Inflammatory macrophage (primary cell): ENCODE measurements at regions not wholly inside any gene's neighbourhood (a gene's known extent, or its start where the extent isn't known, plus 50 kb on each side); places are given as distances from the start of the nearest gene placed in this dataset.
A peak's percentile ranks its signal among the peaks of the same experiment; 100 is the strongest.

Source experiments
- DNase-seq, 2 donors: peaks; one replicate each; pipeline ENCODE4 v3.0.0-alpha.2; 2020 to 2022

DNA sequence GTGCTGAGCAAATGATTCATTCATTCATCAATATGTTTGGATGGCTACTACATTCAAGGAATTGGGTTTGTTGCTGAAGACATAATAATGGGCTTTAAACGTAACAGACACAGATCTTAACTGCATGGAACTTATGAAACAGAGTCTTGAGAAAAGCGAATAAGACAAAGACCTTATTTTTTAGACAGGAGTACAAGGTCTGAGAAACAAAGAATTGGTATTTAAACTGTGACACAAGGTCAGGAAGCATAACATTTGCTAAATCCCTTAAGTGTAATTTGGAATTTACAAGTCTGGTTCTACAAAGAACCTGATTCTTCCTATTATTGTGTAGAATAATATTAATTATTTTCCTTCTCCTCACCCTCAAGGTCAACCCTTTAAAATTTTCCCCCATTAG, 565.4 kb upstream of the RGS18 start:
- no peak for DNase-seq

- no peak for DNase-seq
Measured at GRCh38 chr1:191595170-191595569, 563.1 kb upstream of the RGS18 start.

- DNase-seq: no peak
Measured at GRCh38 chr1:191608367-191608766, 549.9 kb upstream of the RGS18 start.

- DNase-seq: peak in 1 of 2 donors; percentile 4
Measured at GRCh38 chr1:191609305-191609704, 549.0 kb upstream of the RGS18 start.

- DNase-seq: no peak
Measured at GRCh38 chr1:191615101-191615821, 543.0 kb upstream of the RGS18 start.

DNA sequence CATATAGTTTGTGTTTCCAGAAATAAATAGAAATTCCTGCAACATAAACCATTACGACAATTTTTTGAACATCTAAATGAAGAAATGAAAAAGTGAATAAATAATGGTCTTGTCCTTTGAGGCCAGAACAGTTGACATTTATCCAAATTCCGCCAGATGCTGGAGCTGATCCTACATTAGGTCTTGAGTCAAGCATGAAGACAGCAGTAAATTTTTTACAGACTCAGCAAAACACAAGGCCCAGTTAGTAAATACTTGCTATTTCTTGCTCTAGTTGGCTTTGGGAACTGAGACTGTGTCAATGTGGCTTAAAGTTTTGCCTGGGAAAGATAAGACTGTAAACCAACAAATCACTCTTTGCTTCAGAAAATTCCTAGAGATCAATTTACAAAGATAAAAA, 540.1 kb upstream of the RGS18 start:
- DNase-seq: no peak

GRCh38 chr1:191620883-191621282, 537.4 kb upstream of the RGS18 start:
- DNase-seq: no peak

DNA sequence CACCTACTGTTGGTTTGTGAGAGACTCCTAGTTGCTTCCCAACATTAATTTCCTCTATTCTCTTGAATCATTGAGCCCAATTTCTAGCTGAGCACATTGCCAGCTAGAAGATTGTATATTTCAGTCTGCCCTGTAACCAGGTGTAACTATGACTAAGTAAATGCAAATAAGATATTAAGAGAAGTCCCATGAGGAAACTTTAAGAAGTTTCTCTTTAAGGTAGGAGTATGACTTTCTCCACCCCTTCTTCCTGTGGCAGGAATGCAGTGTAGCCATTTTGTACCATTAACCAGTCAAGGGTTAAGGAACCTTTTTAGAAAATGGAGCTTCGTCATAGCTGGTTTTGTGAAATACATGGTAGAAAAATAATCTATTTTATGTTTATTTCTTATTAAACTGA, 534.2 kb upstream of the RGS18 start:
- no peak for DNase-seq

GRCh38 chr1:191629836-191630235, 528.4 kb upstream of the RGS18 start:
- DNase-seq: no peak

- no peak for DNase-seq
Measured at GRCh38 chr1:191634801-191635508, 523.3 kb upstream of the RGS18 start.

GRCh38 chr1:191636345-191636744, 521.9 kb upstream of the RGS18 start:
- no peak for DNase-seq

- DNase-seq: no peak
Measured at GRCh38 chr1:191641420-191642260, 516.6 kb upstream of the RGS18 start.

DNA sequence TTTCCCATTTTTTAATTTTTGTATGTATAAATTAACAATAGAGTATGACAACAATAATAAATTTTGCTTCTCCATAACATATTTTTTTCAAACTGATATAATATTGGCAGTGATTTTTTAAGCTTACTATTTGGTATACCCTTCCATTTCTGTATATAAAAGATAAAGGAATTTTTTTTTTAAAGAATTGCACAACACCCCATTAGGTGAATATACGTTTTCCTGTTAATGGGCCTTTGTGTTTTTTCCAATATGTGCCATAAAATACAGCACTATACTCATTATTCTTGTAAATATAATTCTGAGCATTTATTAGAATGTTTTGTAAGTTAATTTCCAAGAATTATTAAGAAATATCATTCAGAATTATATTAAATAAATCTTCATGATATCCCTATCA, 515.2 kb upstream of the RGS18 start:
- DNase-seq: no peak

- DNase-seq: no peak
Measured at GRCh38 chr1:191648939-191649338, 509.3 kb upstream of the RGS18 start.

DNA sequence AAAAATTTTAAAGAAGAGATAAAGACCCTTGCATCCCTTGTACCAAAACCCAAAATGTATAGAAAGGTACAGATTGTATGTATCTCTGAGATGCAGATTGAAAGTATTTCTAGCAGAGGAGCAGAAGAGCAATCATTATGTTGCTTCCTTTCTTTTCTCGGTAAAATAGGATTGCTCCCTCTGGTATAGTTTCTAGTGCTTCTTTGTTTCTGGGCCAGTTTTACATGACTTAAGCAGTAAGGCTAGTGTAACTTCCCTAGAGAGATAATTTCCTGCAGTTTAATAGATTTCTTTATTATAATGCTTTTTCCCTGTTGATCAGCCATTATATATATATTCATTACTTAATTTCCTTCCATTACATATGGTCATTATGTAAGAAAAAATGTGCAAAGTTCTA, 496.2 kb upstream of the RGS18 start:
- no peak for DNase-seq

DNA sequence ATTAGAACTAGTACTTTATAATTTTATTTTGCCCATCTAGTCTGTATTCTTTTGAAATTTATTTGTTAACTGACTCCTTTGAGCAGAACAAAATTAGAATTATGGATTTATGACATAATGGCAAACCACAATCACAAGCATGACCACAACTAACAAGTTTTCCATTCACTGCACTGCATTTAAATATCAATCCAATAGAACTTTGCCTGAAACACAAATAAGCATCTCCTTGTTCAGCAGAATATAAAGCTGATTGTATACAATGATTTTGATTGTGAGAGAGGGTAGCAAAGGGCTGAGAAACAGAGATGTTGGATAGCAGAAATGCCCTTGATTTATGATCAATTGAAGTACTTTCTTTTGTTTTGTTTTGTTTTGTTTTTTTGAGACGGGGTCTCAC, 495.5 kb upstream of the RGS18 start:
- DNase-seq: no peak

DNA sequence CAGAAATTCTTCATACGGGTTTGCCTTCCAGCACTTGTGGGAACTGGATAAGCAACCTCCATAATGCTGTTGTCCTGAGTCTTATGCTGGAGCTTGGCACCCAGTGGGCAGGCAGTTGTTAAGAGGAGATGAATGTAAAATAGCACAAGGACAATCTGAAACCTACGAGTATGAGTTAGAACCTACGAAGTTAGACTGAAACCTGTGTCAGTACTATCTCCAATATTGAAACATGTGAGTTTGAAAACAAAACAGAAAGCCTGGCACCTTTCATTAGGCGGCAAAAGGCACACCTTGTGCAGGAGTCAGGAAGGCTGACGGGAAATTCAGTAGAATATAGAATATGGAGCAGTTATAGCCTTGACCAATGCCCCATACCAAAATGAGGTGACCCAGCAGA, 489.7 kb upstream of the RGS18 start:
- DNase-seq: no peak

DNA sequence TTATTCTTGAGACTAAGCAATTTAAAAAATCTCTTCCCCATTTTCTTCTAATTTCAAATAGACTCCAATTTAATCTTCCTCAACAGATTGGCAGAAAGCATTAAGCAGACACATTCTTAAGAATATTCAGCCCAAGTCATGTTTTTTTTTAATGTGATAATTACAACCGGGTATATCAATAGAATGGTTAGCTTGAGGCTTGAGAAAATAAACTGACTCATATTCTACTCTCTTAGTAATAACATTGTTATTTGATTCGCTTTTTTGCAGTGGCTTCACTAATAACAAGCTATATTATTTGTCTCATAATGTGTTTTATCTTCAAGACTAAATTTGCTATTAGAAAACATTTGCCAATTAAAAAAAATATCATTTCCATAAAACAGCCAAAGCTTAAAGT, 488.6 kb upstream of the RGS18 start:
- DNase-seq: no peak

- no peak for DNase-seq
Measured at GRCh38 chr1:191671236-191671635, 487.0 kb upstream of the RGS18 start.

DNA sequence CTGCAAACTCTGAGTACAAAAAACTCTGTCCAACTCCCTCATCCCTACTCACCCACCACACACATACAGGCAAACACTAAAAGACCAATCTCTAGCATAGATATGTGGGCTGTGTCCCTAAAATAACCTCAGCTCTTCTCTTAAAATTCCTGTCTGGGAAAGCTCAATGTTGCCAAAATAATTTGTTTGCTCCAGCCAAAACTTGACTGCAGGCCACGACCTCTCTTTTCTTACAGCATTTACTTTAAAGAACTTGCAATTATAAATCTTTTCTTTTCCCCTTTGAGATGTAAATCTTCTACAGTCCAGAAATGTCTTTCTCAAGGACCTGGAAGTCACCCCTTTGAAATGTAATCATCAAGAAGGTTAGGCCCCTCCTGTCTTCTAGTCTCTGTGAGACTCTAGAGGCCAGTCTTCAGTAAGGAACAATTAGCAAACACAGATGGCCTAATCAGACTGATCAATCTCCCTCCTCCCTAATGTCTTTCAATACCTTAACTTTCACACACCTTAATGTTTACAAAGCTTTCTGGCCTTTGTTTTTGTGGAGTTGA, 483.6 kb upstream of the RGS18 start:
- no peak for DNase-seq

GRCh38 chr1:191675856-191676783, 482.1 kb upstream of the RGS18 start:
- DNase-seq: no peak

GRCh38 chr1:191685669-191686068, 472.6 kb upstream of the RGS18 start:
- no peak for DNase-seq
